GM12891 (cell line): ENCODE measurements at regions not wholly inside any gene's neighbourhood (a gene's known extent, or its start where the extent isn't known, plus 50 kb on each side); places are given as distances from the start of the nearest gene placed in this dataset.

Experiments used
- PAX5 ChIP-seq: IDR thresholded peaks from 2 replicates; pipeline ENCODE4 v1.6.1; 2011; ENCODE audit warnings: low read length, moderate library complexity, mild to moderate bottlenecking; ENCODE audit not compliant: insufficient read depth, severe bottlenecking
- POLR2A ChIP-seq: IDR thresholded peaks from 2 replicates; pipeline ENCODE4 v1.6.1; 2011; ENCODE audit warnings: low read depth, low read length, control low read depth
- POLR2AphosphoS5 ChIP-seq: IDR thresholded peaks from 2 replicates; pipeline ENCODE4 v1.6.1; 2011; ENCODE audit warnings: low read depth, low read length, control low read depth
- POU2F2 ChIP-seq: IDR thresholded peaks from 2 replicates; pipeline ENCODE4 v1.6.1; 2011; ENCODE audit warnings: low read depth, mild to moderate bottlenecking, control low read depth, low read length, moderate library complexity

DNA sequence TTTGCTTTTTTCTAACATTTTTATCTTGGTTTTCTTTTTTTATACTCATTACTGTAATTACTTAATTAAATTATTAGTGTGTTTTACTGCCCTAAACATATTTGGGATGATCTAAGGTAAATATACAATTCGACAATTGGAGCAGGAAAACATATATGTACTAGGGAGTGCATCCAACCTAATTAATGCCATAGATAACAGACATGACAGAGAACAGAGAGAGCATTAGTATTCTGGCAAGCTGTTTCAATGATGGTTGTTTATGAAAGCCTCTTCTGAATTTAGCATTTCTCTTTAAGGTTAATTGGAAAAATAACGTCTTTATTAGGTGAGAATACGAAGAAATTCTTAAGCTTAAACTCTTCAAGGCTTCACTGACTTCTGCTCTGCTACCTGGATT is 300.1 kb upstream of the PRR16 start:
- TF ChIP-seq POLR2A (no peak), PAX5 (no peak), POU2F2 (no peak), POLR2AphosphoS5 (no peak)
